ENCODE measurements at regions not wholly inside any gene's neighbourhood (a gene's known extent, or its start where the extent isn't known, plus 50 kb on each side); places are given as distances from the start of the nearest gene placed in this dataset.

DNA sequence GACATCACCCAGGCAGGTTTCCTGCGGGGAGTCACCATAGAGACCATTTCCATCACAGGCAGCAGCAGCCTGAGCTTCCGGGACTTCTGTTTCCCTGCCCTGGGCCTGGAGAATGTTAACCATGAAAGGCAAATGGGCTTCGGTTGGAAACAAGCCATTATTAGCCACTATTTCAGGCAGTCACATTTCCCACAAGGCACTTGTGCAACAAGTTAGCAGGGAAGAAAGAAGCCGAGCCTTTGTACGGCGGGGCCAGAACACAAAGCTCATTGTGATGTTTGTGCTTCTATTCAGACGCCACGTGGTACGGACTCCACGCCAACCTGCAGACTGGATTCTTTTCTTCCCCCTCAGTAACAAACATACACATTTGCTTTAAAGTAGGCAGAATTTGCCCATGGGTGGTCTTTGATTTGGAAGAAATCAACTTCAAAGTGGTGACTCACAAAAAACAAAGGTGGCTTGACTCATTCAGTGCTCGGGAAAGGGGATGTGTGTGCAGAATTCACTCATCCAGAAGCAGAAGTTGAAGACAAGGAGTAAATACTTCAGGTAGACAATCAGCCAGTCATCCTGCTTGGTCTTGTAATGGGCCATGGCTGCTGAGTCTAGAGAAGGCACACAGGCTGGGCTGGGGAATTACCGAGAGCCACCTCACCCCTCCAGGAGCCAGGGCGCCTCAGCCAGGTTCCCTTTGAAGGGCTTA is 154.2 kb upstream of the PRMT8 start:
- ATAC-seq, result peak; percentile 27; the same call in 1 of the 2 replicates
- Mint-ChIP-seq H3K4me3 (no peak overlapping the region), H3K36me3 (no peaks in the 10 kb centered on the region), H3K4me1 (peaks cover 22% of the 10 kb centered on the region), H3K27me3 (ENCODE audit: low read depth) (no peaks in the 10 kb centered on the region; the same call in 1 of the 2 replicates), H3K9me3 (no peaks in the 10 kb centered on the region), H3K27ac (no peak overlapping the region)
- ChIA-PET POLR2A (no interaction called here), CTCF (interaction anchor here (1.0 to 3.1 kb wide), 3 partner anchors 10 to 36 kb away, joined by 3 to 20 read pairs (median 7); no protein-coding TSS in a partner anchor)
- TF ChIP-seq ZMAT4 (CRISPR knock-in tag; IDR thresholded peaks at IDR 0.05), result no peak
- DNase-seq (ENCODE audit: low spot score), result no peak

DNA sequence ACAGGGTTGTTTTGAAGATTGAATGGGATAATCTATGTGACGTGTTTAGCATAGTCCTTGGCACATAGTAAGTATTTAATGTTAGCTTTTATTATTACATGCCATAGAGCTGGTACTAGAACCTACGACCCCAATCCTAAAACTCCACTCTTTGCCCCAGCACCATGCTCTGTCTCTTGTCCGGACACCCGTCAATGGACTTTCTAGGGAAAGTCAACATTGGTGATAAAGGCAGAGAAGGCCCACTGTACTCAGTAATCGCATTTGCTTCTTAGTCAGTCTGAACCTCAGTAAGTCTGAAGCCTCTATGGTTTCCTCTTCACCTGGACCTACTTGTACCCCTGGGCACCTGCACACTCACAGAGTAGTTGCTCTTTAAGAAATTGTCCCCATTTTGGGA is 153.1 kb upstream of the PRMT8 start:
- no peaks in the 10 kb centered on the region for H3K9me3 Mint-ChIP-seq
- DNase-seq (ENCODE audit: low spot score) (no peak), ATAC-seq (no peak)
- POLR2A ChIA-PET, result no interaction called here
- TF ChIP-seq, protein P1, sequence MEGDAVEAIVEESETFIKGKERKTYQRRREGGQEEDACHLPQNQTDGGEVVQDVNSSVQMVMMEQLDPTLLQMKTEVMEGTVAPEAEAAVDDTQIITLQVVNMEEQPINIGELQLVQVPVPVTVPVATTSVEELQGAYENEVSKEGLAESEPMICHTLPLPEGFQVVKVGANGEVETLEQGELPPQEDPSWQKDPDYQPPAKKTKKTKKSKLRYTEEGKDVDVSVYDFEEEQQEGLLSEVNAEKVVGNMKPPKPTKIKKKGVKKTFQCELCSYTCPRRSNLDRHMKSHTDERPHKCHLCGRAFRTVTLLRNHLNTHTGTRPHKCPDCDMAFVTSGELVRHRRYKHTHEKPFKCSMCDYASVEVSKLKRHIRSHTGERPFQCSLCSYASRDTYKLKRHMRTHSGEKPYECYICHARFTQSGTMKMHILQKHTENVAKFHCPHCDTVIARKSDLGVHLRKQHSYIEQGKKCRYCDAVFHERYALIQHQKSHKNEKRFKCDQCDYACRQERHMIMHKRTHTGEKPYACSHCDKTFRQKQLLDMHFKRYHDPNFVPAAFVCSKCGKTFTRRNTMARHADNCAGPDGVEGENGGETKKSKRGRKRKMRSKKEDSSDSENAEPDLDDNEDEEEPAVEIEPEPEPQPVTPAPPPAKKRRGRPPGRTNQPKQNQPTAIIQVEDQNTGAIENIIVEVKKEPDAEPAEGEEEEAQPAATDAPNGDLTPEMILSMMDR (IDR thresholded peaks at IDR 0.05), result no peak
- TF ChIP-seq RELA (CRISPR knock-in tag; IDR thresholded peaks at IDR 0.05; ENCODE audit: borderline replicate concordance) (no peak), E2F1 (CRISPR knock-in tag; IDR thresholded peaks at IDR 0.05) (no peak)
- no peak overlapping the region for H3K27ac Mint-ChIP-seq
- H3K4me3 Mint-ChIP-seq, result no peak overlapping the region
- no peaks in the 10 kb centered on the region; the same call in 1 of the 2 replicates for H3K27me3 Mint-ChIP-seq (ENCODE audit: low read depth)
- no peaks in the 10 kb centered on the region for H3K36me3 Mint-ChIP-seq
- CTCF ChIA-PET, result no interaction called here
- H3K4me1 Mint-ChIP-seq, result peaks cover 33% of the 10 kb centered on the region

- Mint-ChIP-seq H3K4me1 (peaks cover 28% of the 10 kb centered on the region), H3K27me3 (ENCODE audit: low read depth) (no peaks in the 10 kb centered on the region; the same call in 1 of the 2 replicates), H3K27ac (no peak overlapping the region), H3K9me3 (no peaks in the 10 kb centered on the region), H3K36me3 (no peaks in the 10 kb centered on the region), H3K4me3 (no peak overlapping the region)
- DNase-seq (ENCODE audit: low spot score), result no peak
- CTCF ChIA-PET, result no interaction called here
- POLR2A ChIA-PET, result no interaction called here
- no peak for ATAC-seq
- TF ChIP-seq, protein P2, sequence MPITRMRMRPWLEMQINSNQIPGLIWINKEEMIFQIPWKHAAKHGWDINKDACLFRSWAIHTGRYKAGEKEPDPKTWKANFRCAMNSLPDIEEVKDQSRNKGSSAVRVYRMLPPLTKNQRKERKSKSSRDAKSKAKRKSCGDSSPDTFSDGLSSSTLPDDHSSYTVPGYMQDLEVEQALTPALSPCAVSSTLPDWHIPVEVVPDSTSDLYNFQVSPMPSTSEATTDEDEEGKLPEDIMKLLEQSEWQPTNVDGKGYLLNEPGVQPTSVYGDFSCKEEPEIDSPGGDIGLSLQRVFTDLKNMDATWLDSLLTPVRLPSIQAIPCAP (CRISPR knock-in tag; IDR thresholded peaks at IDR 0.05), result no peak
- TF ChIP-seq ZNF423 (CRISPR knock-in tag; IDR thresholded peaks at IDR 0.05), result no peak
- TF ChIP-seq HMGA2 (CRISPR knock-in tag; IDR thresholded peaks at IDR 0.05), result no peak
- no peak for TF ChIP-seq ATF1 (CRISPR knock-in tag; IDR thresholded peaks at IDR 0.05)
- no peak for TF ChIP-seq SMAD3 (CRISPR knock-in tag; IDR thresholded peaks at IDR 0.05; ENCODE audit: borderline replicate concordance)
- TF ChIP-seq USF1 (CRISPR knock-in tag; IDR thresholded peaks at IDR 0.05), result no peak
- no peak for TF ChIP-seq ESRRA (CRISPR knock-in tag; IDR thresholded peaks at IDR 0.05; ENCODE audit: borderline replicate concordance)
- no peak for TF ChIP-seq ZNF532 (CRISPR knock-in tag; IDR thresholded peaks at IDR 0.05; ENCODE audit: borderline replicate concordance)
- TF ChIP-seq, protein P3, sequence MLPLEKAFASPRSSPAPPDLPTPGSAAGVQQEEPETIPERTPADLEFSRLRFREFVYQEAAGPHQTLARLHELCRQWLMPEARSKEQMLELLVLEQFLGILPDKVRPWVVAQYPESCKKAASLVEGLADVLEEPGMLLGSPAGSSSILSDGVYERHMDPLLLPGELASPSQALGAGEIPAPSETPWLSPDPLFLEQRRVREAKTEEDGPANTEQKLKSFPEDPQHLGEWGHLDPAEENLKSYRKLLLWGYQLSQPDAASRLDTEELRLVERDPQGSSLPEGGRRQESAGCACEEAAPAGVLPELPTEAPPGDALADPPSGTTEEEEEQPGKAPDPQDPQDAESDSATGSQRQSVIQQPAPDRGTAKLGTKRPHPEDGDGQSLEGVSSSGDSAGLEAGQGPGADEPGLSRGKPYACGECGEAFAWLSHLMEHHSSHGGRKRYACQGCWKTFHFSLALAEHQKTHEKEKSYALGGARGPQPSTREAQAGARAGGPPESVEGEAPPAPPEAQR (CRISPR knock-in tag; IDR thresholded peaks at IDR 0.05), result no peak
- TF ChIP-seq JAZF1 (CRISPR knock-in tag; IDR thresholded peaks at IDR 0.05), result no peak
- no peak for TF ChIP-seq ZNF317 (CRISPR knock-in tag; IDR thresholded peaks at IDR 0.05; ENCODE audit: borderline replicate concordance, low read depth)
- TF ChIP-seq TCF7 (CRISPR knock-in tag; IDR thresholded peaks at IDR 0.05; ENCODE audit: low read depth), result no peak
- no peak for TF ChIP-seq NR3C1 (CRISPR knock-in tag; conservative IDR thresholded peaks at IDR 0.05; ENCODE audit: low read depth)
Measured at GRCh38 chr12:3339221-3339620, 151.8 kb upstream of the PRMT8 start.

Data from WTC11 (cell line).